Erythroblast (primary cell): ENCODE measurements at regions not wholly inside any gene's neighbourhood (a gene's known extent, or its start where the extent isn't known, plus 50 kb on each side); places are given as distances from the start of the nearest gene placed in this dataset.

Experiments
- GATA1 ChIP-seq: IDR thresholded peaks from 2 replicates; pipeline ENCODE4 v1.6.1; 2011; ENCODE audit warnings: low read depth, mild to moderate bottlenecking, control low read depth, low read length, moderate library complexity
- POLR2A ChIP-seq: IDR thresholded peaks from 2 replicates; pipeline ENCODE4 v1.6.1; 2011; ENCODE audit warnings: mild to moderate bottlenecking, low read length

- TF ChIP-seq POLR2A = no peak
- no peak for TF ChIP-seq GATA1
Observed at GRCh38 chr12:125434131-125434530, 368.9 kb downstream of the AACS start.
